ENCODE measurements at regions not wholly inside any gene's neighbourhood (a gene's known extent, or its start where the extent isn't known, plus 50 kb on each side); places are given as distances from the start of the nearest gene placed in this dataset.

GRCh38 chr1:108072776-108073175 is 107.8 kb upstream of the VAV3 start (continued):
- TF ChIP-seq FOSL1 (IDR thresholded peaks at IDR 0.05; ENCODE audit: insufficient read depth, low read depth, low read length) (no peak), SP2 (IDR thresholded peaks at IDR 0.05; ENCODE audit: low read length) (no peak), RFX5 (IDR thresholded peaks at IDR 0.05; ENCODE audit: borderline replicate concordance, low read depth, low read length) (no peak), RNF2 (IDR thresholded peaks at IDR 0.05; ENCODE audit: borderline replicate concordance, low read depth, low read length, missing control alignments, poor library complexity, severe bottlenecking) (no peak), KDM4A (IDR thresholded peaks at IDR 0.05; ENCODE audit: low read depth, low read length, severe bottlenecking) (no peak), SP1 (IDR thresholded peaks at IDR 0.05; ENCODE audit: low read depth, low read length) (no peak)
